GM19438 (cell line): ENCODE measurements at regions not wholly inside any gene's neighbourhood (a gene's known extent, or its start where the extent isn't known, plus 50 kb on each side); places are given as distances from the start of the nearest gene placed in this dataset.

Source experiments
- ATAC-seq: cut with Tn5 transposase; IDR thresholded peaks from one replicate; pipeline ENCODE4 v1.9.1; 2021; ENCODE audit warnings: low read depth; ENCODE audit not compliant: unreplicated experiment

GRCh38 chr10:44674536-44675386 is 236.4 kb upstream of the TMEM72 start:
- no peak for ATAC-seq

DNA sequence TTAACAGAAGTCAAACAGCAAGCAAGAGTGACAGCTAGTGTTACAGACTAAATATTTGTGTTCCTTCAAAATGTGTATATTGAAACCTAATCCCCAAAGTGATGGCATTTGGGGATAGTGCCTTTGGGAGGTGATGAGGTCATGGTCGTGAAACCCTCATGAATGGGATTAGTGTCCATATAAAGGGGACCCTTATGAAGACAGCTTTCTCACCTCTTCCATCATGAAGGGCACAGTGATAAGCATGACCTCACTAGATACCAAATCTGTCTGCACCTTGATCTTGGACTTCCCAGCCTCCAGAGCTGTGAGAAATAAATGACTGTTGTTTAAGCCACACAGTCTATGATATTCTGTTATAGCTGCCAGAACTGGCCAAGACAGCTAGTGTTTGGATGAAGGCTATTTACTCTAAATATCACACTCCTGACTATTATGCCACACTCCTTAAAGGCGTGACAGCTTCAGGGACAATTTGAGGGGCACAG is 235.7 kb upstream of the TMEM72 start:
- ATAC-seq = no peak

DNA sequence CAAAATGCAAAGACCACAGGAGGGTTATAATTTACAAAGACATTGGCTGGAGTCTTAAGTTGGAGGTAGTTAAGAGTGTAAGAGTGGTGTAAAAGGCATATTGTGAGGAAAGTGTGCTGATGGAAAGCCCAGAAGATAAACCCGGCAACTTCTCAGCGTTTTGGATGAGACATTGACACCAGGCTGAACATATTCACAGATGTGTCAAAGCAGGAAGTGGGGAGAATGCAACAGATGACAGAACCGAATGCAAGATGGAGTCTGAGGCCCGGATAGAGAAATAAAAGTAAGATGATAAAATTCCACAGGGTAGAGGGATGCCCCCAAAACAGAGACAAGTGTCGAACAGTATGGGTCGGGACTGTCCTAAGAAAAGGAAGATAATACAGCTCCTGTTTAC is 230.4 kb upstream of the TMEM72 start:
- ATAC-seq = no peak

DNA sequence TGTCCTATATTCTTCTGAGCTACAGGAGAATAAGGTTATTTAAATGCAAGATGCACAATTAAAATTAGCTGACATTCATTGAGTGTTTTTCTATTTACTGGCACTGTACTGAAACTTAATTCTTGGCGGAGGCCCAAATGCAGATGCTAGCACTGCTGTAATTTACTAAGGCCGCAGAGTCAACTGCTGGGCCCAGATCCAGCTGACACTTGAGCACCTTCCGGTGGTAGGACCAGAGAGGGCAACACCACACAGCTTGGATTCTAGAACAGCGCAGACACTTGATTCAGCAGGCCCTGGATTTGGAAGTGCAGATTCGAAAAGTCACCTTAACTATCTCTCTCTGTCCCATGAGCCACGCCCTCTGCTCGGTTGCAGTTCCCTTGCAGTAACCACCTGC is 228.6 kb upstream of the TMEM72 start:
- no peak for ATAC-seq

- no peak for ATAC-seq
Measured at GRCh38 chr10:44684661-44685060, 226.5 kb upstream of the TMEM72 start.

DNA sequence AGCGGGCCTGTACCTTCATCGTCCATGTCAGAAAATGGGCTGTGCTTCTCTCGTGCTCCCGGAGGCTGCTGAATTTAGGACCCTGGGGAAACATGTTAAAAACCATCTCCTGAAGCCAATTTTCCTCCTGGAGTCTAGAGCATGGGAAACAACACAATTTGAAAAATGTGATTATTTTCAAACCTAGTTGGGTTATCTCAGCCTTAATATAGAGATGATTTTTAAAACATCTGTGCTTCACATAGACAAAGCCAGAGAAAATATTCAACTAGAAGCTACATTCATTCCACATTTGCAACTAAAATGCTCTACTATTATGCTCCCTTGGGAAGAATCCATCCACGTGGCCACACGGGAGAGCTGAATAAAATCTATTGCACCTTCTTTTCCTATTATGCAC is 225.9 kb upstream of the TMEM72 start:
- ATAC-seq = no peak

GRCh38 chr10:44685747-44686146 is 225.4 kb upstream of the TMEM72 start:
- ATAC-seq = no peak

DNA sequence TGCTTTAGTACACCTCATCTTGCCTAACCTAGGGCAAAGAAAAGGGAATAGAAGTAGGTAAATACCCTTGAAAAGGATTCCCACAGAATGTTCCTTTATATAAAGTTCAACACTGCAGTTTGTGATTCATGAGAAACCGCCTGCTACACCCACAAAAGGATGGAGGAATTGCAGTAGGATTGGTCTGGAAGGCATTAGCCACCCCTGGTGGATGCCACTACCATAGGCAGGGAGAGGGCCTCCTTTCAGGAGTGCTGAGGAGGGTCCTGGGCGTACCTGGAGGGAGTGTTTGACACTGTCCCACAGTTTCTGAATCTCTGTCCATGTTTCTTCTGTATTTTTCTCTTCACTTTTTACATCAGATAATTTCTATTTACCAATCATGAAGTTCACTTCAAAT is 221.8 kb upstream of the TMEM72 start:
- no peak for ATAC-seq

- ATAC-seq = no peak
Measured at GRCh38 chr10:44696496-44696895, 214.6 kb upstream of the TMEM72 start.

DNA sequence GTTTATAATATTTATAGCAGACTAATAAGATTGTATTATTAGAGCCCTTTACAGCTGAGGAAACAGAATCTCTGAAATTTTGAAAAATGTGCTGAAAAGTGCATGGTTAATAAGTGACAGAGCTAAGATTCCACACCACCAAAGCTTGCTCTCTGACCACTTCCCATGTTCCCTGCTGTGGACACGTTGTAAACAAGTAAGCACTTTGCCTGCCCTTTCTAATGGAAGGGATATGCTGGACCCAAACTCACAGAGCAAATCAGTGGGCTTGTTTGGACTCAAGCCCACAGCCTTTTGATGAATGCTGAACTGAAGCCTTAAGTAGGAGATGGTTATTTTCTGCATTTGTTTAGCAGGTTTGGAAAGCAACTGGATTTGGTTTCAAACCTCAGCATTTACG is 214.0 kb upstream of the TMEM72 start:
- no peak for ATAC-seq

DNA sequence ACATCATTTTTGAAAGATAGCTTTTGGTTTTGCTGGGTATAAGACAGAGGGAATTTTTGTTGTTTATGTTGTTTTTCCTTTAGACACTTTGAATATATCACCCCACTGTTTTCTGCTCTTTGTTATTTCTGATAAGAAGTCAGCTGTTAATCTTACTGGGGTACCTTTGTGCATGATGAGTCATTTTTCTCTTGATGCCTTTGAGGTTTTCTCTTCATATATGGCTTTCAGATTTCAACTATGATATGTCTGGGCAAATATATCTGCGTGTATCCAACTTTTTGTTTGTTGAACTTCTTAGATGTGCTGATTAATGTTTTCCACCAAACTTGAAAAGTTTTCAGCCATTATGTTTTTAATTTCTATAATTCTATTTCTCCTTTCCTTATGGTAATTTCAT is 208.6 kb upstream of the TMEM72 start:
- ATAC-seq = no peak

DNA sequence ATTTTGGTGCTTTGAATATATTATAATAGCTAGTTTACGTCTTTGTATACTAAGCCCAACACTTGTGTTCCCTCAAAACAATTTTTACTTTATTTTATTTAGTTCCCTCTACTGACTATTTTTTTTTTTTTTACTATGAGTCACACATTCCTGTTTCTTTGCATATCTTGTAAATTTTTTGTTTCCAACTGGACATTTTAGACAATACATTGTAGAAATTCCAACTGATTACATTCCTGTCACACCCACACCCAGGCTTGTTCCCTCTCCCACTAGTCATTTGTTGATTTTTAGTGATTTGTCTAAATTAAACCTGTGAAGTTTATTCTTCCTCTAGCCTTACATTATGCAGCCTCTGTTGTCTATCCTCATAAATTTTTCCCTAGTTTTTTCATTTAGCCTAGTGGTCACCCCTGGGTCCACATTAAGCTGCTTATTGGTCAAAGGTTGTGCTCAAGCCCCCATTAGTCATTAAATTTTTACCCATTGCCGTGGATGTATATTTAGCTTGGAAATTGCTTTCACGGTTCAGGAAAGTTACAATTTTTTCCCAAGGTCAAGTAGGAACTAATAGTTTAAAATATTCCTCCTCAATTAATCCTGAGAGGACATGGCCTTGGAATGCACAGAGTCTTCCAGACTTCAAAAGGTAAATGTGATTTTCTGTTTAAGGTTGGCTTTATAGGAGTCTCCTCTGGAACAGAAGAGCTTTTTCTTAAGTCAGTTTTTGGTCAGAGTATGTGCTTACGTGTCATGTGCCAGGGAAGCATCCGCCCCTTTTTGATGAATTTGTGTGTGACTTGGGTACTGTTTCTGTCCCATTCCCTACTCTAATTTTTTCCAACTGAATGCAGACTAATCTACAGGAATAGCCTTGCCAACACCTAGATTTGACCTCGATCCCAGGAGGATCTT is 207.6 kb upstream of the TMEM72 start:
- no peak for ATAC-seq

- ATAC-seq = no peak
Measured at GRCh38 chr10:44704616-44705015, 206.5 kb upstream of the TMEM72 start.

GRCh38 chr10:44706745-44707144 is 204.4 kb upstream of the TMEM72 start:
- no peak for ATAC-seq

DNA sequence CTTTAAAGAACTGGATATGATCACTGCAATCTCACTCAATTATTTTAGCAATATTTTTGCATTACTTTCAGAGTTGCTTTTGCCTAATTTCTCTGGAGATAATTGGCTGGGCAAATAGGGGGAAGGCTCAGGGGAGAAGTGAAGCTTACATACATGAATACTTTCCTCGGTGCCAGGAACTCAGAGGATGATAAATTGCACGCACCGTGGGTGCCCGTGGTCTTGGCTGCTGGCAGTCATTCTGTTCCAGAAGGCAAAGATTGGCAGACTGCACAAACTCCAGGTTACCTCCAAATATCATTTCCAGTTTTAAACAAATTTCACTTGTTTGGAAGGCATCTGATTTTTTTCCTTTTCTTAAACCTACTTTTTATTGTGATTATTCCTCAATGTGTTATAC is 197.8 kb upstream of the TMEM72 start:
- ATAC-seq = no peak

GRCh38 chr10:44714451-44714850 is 196.7 kb upstream of the TMEM72 start:
- no peak for ATAC-seq

DNA sequence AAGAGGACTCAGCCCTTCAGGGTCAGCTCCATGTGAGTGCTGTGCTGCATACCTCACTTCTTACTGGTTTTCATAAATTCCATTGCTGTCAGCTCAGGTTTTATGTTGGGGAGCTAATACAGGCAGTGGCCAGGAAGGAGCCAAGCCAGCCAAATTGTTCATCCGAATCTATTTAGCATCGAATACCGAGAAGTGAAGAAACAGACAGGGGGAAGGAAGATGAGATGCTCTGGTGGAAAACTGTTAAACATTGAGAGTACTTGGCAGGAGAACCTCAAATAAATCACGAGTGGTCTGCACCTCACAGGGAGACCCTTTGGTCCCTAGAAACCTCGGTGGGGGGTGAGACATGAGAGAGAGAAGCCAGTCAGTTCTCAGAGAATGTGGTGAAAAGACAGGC is 196.0 kb upstream of the TMEM72 start:
- no peak for ATAC-seq

DNA sequence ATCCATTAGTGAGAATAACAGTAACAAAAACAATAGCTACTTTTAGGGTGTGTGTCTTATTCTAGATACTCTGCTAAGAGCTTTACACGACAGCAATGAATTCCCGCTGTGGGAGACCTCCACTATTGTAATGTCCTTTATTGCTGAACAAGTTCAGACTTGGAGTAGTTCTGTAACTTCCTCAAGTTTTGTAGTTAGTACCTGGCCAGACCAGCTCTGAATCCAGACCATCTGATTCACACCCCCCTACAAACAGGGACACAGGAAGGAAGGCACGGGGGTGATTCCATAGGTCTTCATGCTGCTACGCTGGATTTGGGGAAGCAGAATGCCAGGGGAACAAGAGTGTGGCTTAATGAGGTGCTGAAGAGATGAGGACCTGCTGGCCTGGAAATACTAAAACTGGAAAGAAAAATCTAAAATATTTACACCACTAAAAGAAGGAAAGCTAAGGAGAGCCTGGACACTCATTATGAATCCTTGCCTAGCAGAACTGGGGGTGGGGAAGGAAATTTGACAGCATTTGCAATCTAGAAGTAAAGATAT is 194.6 kb upstream of the TMEM72 start:
- no peak for ATAC-seq

DNA sequence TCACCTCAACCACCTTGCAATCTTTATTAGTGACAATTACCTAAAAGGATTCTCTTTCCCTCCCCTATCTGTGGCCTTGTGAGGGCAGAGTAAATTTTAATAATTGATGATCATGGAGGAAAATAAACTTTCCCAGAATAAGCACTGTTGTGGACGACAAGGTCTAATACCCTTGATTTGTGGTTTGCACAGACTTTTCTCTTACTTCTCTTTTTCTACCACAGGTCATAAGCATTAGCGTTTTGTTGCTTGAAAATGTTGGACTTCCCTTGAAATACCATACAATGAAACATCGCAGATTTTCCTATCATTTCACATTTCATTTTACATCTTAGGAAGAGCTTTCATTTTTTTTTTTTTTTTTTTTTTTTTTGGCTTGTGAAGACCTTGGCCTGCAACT is 188.1 kb upstream of the TMEM72 start:
- ATAC-seq = no peak

DNA sequence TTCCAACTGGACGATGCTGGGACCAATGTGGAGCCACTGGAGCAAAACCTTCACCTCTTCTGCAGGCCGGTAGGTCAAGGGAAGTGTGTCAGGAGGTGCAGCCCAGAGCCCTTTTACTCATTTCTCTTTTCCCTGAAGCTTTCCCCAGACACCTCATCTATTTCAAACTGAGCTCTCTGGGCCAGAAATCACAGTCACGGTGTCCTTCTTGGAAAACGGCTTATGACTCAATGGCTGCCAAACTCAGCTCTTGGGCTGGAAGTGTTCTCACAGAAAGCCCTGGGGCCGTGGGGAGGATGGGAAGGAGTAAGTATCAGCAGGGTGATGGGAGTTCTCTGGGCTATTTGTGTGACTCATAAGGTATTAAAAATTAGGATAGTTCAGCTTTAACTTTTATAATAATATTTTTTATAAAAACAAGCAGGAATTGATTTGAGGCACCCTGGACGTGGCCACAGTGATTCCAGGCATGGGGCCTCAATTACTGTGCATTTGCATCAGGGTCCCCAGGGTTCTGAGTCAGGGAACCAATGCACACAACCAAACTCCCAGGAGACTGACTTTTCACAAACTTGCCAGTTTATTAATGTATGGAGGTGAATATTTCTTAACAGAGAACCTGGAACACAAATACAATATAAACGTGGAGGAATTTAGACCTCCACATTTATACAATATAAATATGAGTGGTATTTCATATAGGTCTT is 187.4 kb upstream of the TMEM72 start:
- no peak for ATAC-seq
